MCF 10A (cell line): ENCODE measurements at regions not wholly inside any gene's neighbourhood (a gene's known extent, or its start where the extent isn't known, plus 50 kb on each side); places are given as distances from the start of the nearest gene placed in this dataset.
A peak's percentile ranks its signal among the peaks of the same experiment; 100 is the strongest.

Experiments used
- BruUV-seq: library from RNA; stranded (reverse); fragments of 400-500 nt; replicated peaks from 2 replicates; lab custom pipeline; 2021; lab: Mats Ljungman, UMichigan
- CTCF ChIA-PET: fragments of 300-600 bp; sonication (Branson Sonifier 250); formaldehyde crosslinking; extraction: SDS; loops from one replicate; lab custom pipeline; 2021; ENCODE audit warnings: antibody characterized with exemption, inconsistent platforms; lab: Yijun Ruan, JAX
- POLR2A ChIA-PET: fragments of 300-600, 350-650 bp; sonication (Branson Sonifier 250); formaldehyde crosslinking; extraction: SDS; loops from one replicate; lab custom pipeline; 2020; ENCODE audit warnings: antibody characterized with exemption, inconsistent platforms; lab: Yijun Ruan, JAX
- DNase-seq: peaks from one replicate; pipeline ENCODE4 v3.0.0-alpha.2; 2018; ENCODE audit not compliant: unreplicated experiment
- H3K27ac Mint-ChIP-seq: one replicate; pipeline ENCODE4 v1.8.0; 2022; ENCODE audit warnings: mild to moderate bottlenecking, low read depth, mixed read lengths; ENCODE audit not compliant: unreplicated experiment
- H3K27me3 Mint-ChIP-seq: one replicate; pipeline ENCODE4 v1.8.0; 2022; ENCODE audit warnings: mixed read lengths; ENCODE audit not compliant: insufficient read depth, unreplicated experiment
- H3K36me3 Mint-ChIP-seq: one replicate; pipeline ENCODE4 v1.8.0; 2022; ENCODE audit warnings: mild to moderate bottlenecking, moderate library complexity, mixed read lengths; ENCODE audit not compliant: insufficient read depth, unreplicated experiment
- H3K4me1 Mint-ChIP-seq: one replicate; pipeline ENCODE4 v1.8.0; 2022; ENCODE audit warnings: mixed read lengths; ENCODE audit not compliant: insufficient read depth, unreplicated experiment
- H3K4me3 Mint-ChIP-seq: one replicate; pipeline ENCODE4 v1.8.0; 2022; ENCODE audit warnings: mild to moderate bottlenecking, moderate library complexity, mixed read lengths; ENCODE audit not compliant: unreplicated experiment
- H3K9me3 Mint-ChIP-seq: one replicate; pipeline ENCODE4 v1.8.0; 2022; ENCODE audit warnings: mixed read lengths; ENCODE audit not compliant: unreplicated experiment
- intact Hi-C: fragments of 100-400 bp; cut with micrococcal nuclease; formaldehyde crosslinking; loops from 2 replicates; pipeline ENCODE4 v1.14.1; 2022
- TF ChIP-seq, protein P1 (sequence below): fragments of 200-600 bp; IDR thresholded peaks from one replicate; pipeline ENCODE4 v1.8.0; 2022; ENCODE audit warnings: antibody characterized with exemption, mild to moderate bottlenecking; ENCODE audit not compliant: unreplicated experiment

- H3K27ac Mint-ChIP-seq, result no peak overlapping the region
- intact Hi-C loops, result loop anchor here (1.0 kb wide), 1 partner anchor 202 kb away; no protein-coding TSS in a partner anchor
- H3K4me1 Mint-ChIP-seq, result peaks cover 12% of the 10 kb centered on the region
- H3K4me3 Mint-ChIP-seq, result no peak overlapping the region
- peak; percentile 49 for DNase-seq
- POLR2A ChIA-PET, result interaction anchor here (1.1 to 1.3 kb wide), 2 partner anchors 14 to 210 kb away, joined by 3 to 4 read pairs; no protein-coding TSS in a partner anchor
- H3K27me3 Mint-ChIP-seq, result no peaks in the 10 kb centered on the region
- TF ChIP-seq, protein P1, sequence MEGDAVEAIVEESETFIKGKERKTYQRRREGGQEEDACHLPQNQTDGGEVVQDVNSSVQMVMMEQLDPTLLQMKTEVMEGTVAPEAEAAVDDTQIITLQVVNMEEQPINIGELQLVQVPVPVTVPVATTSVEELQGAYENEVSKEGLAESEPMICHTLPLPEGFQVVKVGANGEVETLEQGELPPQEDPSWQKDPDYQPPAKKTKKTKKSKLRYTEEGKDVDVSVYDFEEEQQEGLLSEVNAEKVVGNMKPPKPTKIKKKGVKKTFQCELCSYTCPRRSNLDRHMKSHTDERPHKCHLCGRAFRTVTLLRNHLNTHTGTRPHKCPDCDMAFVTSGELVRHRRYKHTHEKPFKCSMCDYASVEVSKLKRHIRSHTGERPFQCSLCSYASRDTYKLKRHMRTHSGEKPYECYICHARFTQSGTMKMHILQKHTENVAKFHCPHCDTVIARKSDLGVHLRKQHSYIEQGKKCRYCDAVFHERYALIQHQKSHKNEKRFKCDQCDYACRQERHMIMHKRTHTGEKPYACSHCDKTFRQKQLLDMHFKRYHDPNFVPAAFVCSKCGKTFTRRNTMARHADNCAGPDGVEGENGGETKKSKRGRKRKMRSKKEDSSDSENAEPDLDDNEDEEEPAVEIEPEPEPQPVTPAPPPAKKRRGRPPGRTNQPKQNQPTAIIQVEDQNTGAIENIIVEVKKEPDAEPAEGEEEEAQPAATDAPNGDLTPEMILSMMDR, result peak; percentile 60
- H3K36me3 Mint-ChIP-seq, result no peaks in the 10 kb centered on the region
- BruUV-seq, result no TSS peak
- no peaks in the 10 kb centered on the region for H3K9me3 Mint-ChIP-seq
- CTCF ChIA-PET, result interaction anchor here (0.5 to 4.2 kb wide), 39 partner anchors 8 to 1777 kb away, joined by 3 to 43 read pairs (median 4); no protein-coding TSS in a partner anchor
These were observed 162.5 kb upstream of the KIF2A start for GRCh38 chr5:62143268-62144229.

- BruUV-seq, result no TSS peak
- ChIA-PET CTCF (interaction anchor here (0.5 to 4.2 kb wide), 27 partner anchors 8 to 1089 kb away, joined by 3 to 43 read pairs (median 4); no protein-coding TSS in a partner anchor), POLR2A (interaction anchor here (1.1 to 1.3 kb wide), 2 partner anchors 15 to 211 kb away, joined by 3 to 4 read pairs; no protein-coding TSS in a partner anchor)
- no peak overlapping the region for H3K4me3 Mint-ChIP-seq
- no peaks in the 10 kb centered on the region for H3K9me3 Mint-ChIP-seq
- H3K27me3 Mint-ChIP-seq, result no peaks in the 10 kb centered on the region
- intact Hi-C loops, result no loop called here
- no peak overlapping the region for H3K27ac Mint-ChIP-seq
- peak; percentile 6 for DNase-seq
- peaks cover 12% of the 10 kb centered on the region for H3K4me1 Mint-ChIP-seq
- H3K36me3 Mint-ChIP-seq, result no peaks in the 10 kb centered on the region
- TF ChIP-seq, protein P1, result no peak
These were observed 161.5 kb upstream of the KIF2A start for GRCh38 chr5:62144401-62145022.

DNA sequence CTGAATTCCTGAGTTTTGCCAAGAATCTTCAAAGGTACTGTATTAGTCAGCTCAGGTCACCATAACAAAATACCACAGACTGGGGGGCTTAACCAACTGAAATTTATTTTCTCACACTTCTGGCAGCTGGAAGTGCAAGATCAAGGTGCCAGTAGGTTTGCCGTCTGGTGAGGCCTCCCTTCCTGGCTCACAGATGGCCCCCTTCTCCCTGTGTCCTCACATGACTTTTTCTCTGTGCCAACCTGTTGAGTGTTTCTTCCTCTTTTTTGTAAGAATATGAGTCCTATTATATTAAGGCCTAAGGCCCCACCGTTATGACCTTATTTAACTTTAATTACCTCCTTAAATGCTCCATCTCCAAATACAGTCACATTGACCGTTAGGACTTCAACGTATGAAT is 156.1 kb upstream of the KIF2A start:
- ChIA-PET CTCF (no interaction called here), POLR2A (no interaction called here)
- Mint-ChIP-seq H3K4me1 (peaks cover 5% of the 10 kb centered on the region), H3K36me3 (no peaks in the 10 kb centered on the region), H3K27ac (no peak overlapping the region), H3K4me3 (no peak overlapping the region), H3K9me3 (peaks cover 7% of the 10 kb centered on the region), H3K27me3 (no peaks in the 10 kb centered on the region)
- intact Hi-C loops, result no loop called here
- TF ChIP-seq, protein P1, result no peak
- no peak for DNase-seq
- BruUV-seq, result no TSS peak
